GM19328 (cell line): ENCODE measurements at regions not wholly inside any gene's neighbourhood (a gene's known extent, or its start where the extent isn't known, plus 50 kb on each side); places are given as distances from the start of the nearest gene placed in this dataset.
"Not testable (repeated sequence)": the region's sequence is repeated elsewhere in the genome, so short reads cannot be mapped to it uniquely, and the experiment has no call there.

Source experiments
- ATAC-seq: cut with Tn5 transposase; IDR thresholded peaks from one replicate; pipeline ENCODE4 v1.9.1; 2021; ENCODE audit warnings: mild to moderate bottlenecking, moderate library complexity; ENCODE audit not compliant: unreplicated experiment

- no peak for ATAC-seq
Observed at GRCh38 chr11:81339521-81339920, 1394.1 kb downstream of the FAM181B start.

- ATAC-seq, result no peak
Observed at GRCh38 chr11:81337756-81338155, 1395.9 kb downstream of the FAM181B start.

GRCh38 chr11:81332276-81332675, 1401.4 kb downstream of the FAM181B start:
- no peak for ATAC-seq

- ATAC-seq, result no peak
Observed at GRCh38 chr11:81331611-81332235, 1401.9 kb downstream of the FAM181B start.

- ATAC-seq, result no peak
Observed at GRCh38 chr11:81331088-81331487, 1402.6 kb downstream of the FAM181B start.

- no peak for ATAC-seq
Observed at GRCh38 chr11:81303038-81303664, 1430.5 kb downstream of the FAM181B start.

GRCh38 chr11:81301166-81301830, 1432.4 kb downstream of the FAM181B start:
- ATAC-seq, result no peak

- no peak for ATAC-seq
Observed at GRCh38 chr11:81286959-81287358, 1446.7 kb downstream of the FAM181B start.

GRCh38 chr11:81286550-81286949, 1447.1 kb downstream of the FAM181B start:
- ATAC-seq, result no peak

- ATAC-seq, result not testable (repeated sequence)
Observed at GRCh38 chr11:81280228-81280627, 1453.4 kb downstream of the FAM181B start.

- ATAC-seq, result no peak
Observed at GRCh38 chr11:81278991-81279390, 1454.7 kb downstream of the FAM181B start.

GRCh38 chr11:81270686-81271085, 1463.0 kb downstream of the FAM181B start:
- ATAC-seq, result no peak

- no peak for ATAC-seq
Observed at GRCh38 chr11:81267246-81267645, 1466.4 kb downstream of the FAM181B start.

GRCh38 chr11:81259471-81259870, 1474.2 kb downstream of the FAM181B start:
- no peak for ATAC-seq

- ATAC-seq, result no peak
Observed at GRCh38 chr11:81255895-81256294, 1477.8 kb downstream of the FAM181B start.

- no peak for ATAC-seq
Observed at GRCh38 chr11:81253244-81253643, 1480.4 kb downstream of the FAM181B start.

- ATAC-seq, result no peak
Observed at GRCh38 chr11:81246941-81247340, 1486.7 kb downstream of the FAM181B start.

GRCh38 chr11:81245791-81246190, 1487.9 kb downstream of the FAM181B start:
- ATAC-seq, result no peak

- no peak for ATAC-seq
Observed at GRCh38 chr11:81241672-81242275, 1491.9 kb downstream of the FAM181B start.

GRCh38 chr11:81237139-81237538, 1496.5 kb downstream of the FAM181B start:
- no peak for ATAC-seq

- not testable (repeated sequence) for ATAC-seq
Observed at GRCh38 chr11:81227409-81227808, 1506.3 kb downstream of the FAM181B start.

GRCh38 chr11:81224396-81224795, 1509.3 kb downstream of the FAM181B start:
- ATAC-seq, result no peak
